Keratinocyte (primary cell): ENCODE measurements at regions not wholly inside any gene's neighbourhood (a gene's known extent, or its start where the extent isn't known, plus 50 kb on each side); places are given as distances from the start of the nearest gene placed in this dataset.

Experiments
- DNase-seq: peaks from one replicate; pipeline ENCODE4 v3.0.0-alpha.2; 2011; ENCODE audit warnings: low read depth, missing footprints, low spot score
- FAIRE-seq: peaks from 2 replicates; lab custom pipeline; 2011; peaks lifted over from hg19 to GRCh38; lab: Jason Lieb, UNC
- H2AFZ ChIP-seq: 2 replicates; pipeline ENCODE4 v1.6.0; 2012; ENCODE audit warnings: low read length, control low read depth, inconsistent platforms; ENCODE audit not compliant: control insufficient read depth
- H3K27ac ChIP-seq: 2 replicates; pipeline ENCODE4 v1.5.1; 2011; ENCODE audit warnings: low read length; ENCODE audit not compliant: control insufficient read depth, insufficient read depth
- H3K27me3 ChIP-seq: 3 replicates; pipeline ENCODE4 v1.6.0; 2011; ENCODE audit warnings: low read length; ENCODE audit not compliant: control insufficient read depth, insufficient read depth; ENCODE audit errors: extremely low read depth
- H3K36me3 ChIP-seq, 2 experiments: 2 replicates in 1 of 2; 3 replicates in 1 of 2; pipeline ENCODE4 v1.5.1; 2011; ENCODE audit warnings: low read length in 2 of 2, mild to moderate bottlenecking in 1 of 2; ENCODE audit not compliant: control insufficient read depth in 2 of 2, insufficient read depth in 2 of 2; ENCODE audit errors: extremely low read depth in 1 of 2
- H3K4me1 ChIP-seq: 3 replicates; pipeline ENCODE4 v1.5.1; 2011; ENCODE audit warnings: low read length; ENCODE audit not compliant: control insufficient read depth, insufficient read depth; ENCODE audit errors: extremely low read depth
- H3K4me2 ChIP-seq: 3 replicates; pipeline ENCODE4 v1.6.0; 2011; ENCODE audit warnings: low read depth, low read length; ENCODE audit not compliant: control insufficient read depth, insufficient read depth; ENCODE audit errors: extremely low read depth
- H3K4me3 ChIP-seq, 3 experiments: fragments of 200-600 bp in 1 of 3; sonication (generic) in 1 of 3; 2 replicates in 2 of 3; 3 replicates in 1 of 3; pipeline ENCODE4 v1.5.1; 2011 to 2016; ENCODE audit warnings: low read length in 3 of 3, mild to moderate bottlenecking in 3 of 3, control low read depth in 2 of 3, inconsistent platforms in 1 of 3, low read depth in 1 of 3, mixed read lengths in 1 of 3, mixed run types in 1 of 3, moderate library complexity in 1 of 3; ENCODE audit not compliant: control insufficient read depth in 2 of 3, insufficient read depth in 2 of 3; ENCODE audit errors: extremely low read depth in 1 of 3
- H3K79me2 ChIP-seq: 2 replicates; pipeline ENCODE4 v1.6.0; 2012; ENCODE audit warnings: low read length; ENCODE audit not compliant: control insufficient read depth, insufficient read depth
- H3K9ac ChIP-seq: 3 replicates; pipeline ENCODE4 v1.6.0; 2011; ENCODE audit warnings: low read length; ENCODE audit not compliant: control insufficient read depth, insufficient read depth; ENCODE audit errors: extremely low read depth
- H3K9me1 ChIP-seq: 3 replicates; pipeline ENCODE4 v1.6.0; 2011; ENCODE audit warnings: low read length; ENCODE audit not compliant: control insufficient read depth, insufficient read depth; ENCODE audit errors: extremely low read depth
- H3K9me3 ChIP-seq: 2 replicates; pipeline ENCODE4 v1.5.1; 2012; ENCODE audit warnings: low read depth, low read length; ENCODE audit not compliant: control insufficient read depth
- H4K20me1 ChIP-seq: 3 replicates; pipeline ENCODE4 v1.6.0; 2011; ENCODE audit warnings: low read length; ENCODE audit not compliant: control insufficient read depth, insufficient read depth; ENCODE audit errors: extremely low read depth
- EZH2 ChIP-seq: IDR thresholded peaks from one replicate; pipeline ENCODE4 v1.6.1; 2012; ENCODE audit warnings: inconsistent platforms, mild to moderate bottlenecking, low read length, moderate library complexity
- dilution Hi-C: fragments of 300-500 bp; cut with MboI; formaldehyde crosslinking; loops from one replicate; pipeline ENCODE4 v1.7.0; 2020; ENCODE audit warnings: low sequenced_read_pairs; ENCODE audit not compliant: extremely low pct_ligation_motif_present
- TF ChIP-seq, protein P1 (sequence below), 3 experiments: IDR thresholded peaks in 1 of 3; conservative IDR thresholded peaks in 1 of 3; optimal IDR thresholded peaks in 1 of 3; 2 replicates in 2 of 3; 3 replicates in 1 of 3; pipeline versions ENCODE3 to v1.5.1; 2011; ENCODE audit warnings: low read length in 3 of 3, mild to moderate bottlenecking in 3 of 3, moderate library complexity in 2 of 3, control low read depth in 1 of 3, inconsistent platforms in 1 of 3; ENCODE audit not compliant: insufficient read depth in 2 of 3; ENCODE audit errors: extremely low read depth in 1 of 3

DNA sequence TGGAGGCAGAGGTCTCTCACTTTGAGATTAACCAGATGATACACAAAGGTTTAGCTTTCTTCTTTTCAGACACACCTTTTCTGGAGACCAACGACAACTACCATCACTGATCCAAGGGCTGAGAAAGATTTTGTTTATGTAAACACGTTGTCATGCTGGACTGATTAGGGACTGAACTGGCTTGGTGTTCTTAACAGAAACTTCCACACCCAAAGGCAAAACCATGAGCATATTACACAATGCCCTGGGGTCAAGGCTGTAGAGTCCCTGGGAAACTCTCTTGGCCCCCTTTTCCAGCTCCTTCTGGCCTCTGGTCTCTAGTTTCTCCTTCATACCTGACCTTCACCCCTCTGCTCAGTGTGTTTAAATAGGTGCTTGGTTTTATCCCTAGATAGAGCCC, 447.0 kb upstream of the TCF4 start:
- Histone ChIP-seq H3K27ac (no peak overlapping the region), H3K9me3 (no peaks in the 10 kb centered on the region), H2AFZ (no peak overlapping the region), H3K9ac (no peak overlapping the region), H4K20me1 (no peaks in the 10 kb centered on the region), H3K27me3 (no peaks in the 10 kb centered on the region), H3K79me2 (no peaks in the 10 kb centered on the region), H3K4me1 (no peaks in the 10 kb centered on the region), H3K4me2 (no peak overlapping the region), H3K9me1 (no peaks in the 10 kb centered on the region), H3K4me3 (no peak overlapping the region), H3K36me3 (no peaks in the 10 kb centered on the region)
- TF ChIP-seq, protein P1, sequence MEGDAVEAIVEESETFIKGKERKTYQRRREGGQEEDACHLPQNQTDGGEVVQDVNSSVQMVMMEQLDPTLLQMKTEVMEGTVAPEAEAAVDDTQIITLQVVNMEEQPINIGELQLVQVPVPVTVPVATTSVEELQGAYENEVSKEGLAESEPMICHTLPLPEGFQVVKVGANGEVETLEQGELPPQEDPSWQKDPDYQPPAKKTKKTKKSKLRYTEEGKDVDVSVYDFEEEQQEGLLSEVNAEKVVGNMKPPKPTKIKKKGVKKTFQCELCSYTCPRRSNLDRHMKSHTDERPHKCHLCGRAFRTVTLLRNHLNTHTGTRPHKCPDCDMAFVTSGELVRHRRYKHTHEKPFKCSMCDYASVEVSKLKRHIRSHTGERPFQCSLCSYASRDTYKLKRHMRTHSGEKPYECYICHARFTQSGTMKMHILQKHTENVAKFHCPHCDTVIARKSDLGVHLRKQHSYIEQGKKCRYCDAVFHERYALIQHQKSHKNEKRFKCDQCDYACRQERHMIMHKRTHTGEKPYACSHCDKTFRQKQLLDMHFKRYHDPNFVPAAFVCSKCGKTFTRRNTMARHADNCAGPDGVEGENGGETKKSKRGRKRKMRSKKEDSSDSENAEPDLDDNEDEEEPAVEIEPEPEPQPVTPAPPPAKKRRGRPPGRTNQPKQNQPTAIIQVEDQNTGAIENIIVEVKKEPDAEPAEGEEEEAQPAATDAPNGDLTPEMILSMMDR (optimal IDR thresholded peaks at IDR 0.05 in 1 of 3, IDR thresholded peaks at IDR 0.05 in 1 of 3, conservative IDR thresholded peaks at IDR 0.05 in 1 of 3; ENCODE audit: extremely low read depth in 1 of 3, insufficient read depth in 2 of 3, low read length in 3 of 3): no peak
- no peak for TF ChIP-seq EZH2
- no peak for DNase-seq
- dilution Hi-C loops: no loop called here
- FAIRE-seq: no peak

DNA sequence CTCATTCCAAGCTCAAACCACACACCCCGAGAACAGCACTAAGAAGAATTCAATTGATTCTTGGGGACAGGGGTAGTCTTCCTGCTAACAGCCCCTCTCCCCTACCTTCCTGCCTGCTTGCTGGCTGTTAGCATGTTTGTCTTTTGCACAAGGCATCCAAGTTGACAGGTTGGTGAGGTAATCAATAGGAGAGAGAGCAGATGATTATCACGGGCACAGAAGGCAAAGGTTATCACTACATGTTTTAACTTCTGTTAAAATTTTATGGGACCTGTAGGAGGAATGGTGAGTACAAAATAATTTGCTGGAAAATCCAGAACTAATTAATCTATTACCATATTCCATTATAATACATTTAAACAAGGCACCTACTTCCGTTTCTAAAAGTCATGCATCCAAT, 442.1 kb upstream of the TCF4 start:
- no peaks in the 10 kb centered on the region for H3K27me3 ChIP-seq
- TF ChIP-seq, protein P1 (optimal IDR thresholded peaks at IDR 0.05 in 1 of 3, IDR thresholded peaks at IDR 0.05 in 1 of 3, conservative IDR thresholded peaks at IDR 0.05 in 1 of 3; ENCODE audit: extremely low read depth in 1 of 3, insufficient read depth in 2 of 3, low read length in 3 of 3): no peak
- no peak for TF ChIP-seq EZH2
- H3K79me2 ChIP-seq: no peaks in the 10 kb centered on the region
- H3K9me1 ChIP-seq: no peaks in the 10 kb centered on the region
- H3K4me2 ChIP-seq: no peak overlapping the region
- FAIRE-seq (no peak), DNase-seq (no peak)
- H3K9me3 ChIP-seq: no peaks in the 10 kb centered on the region
- no peak overlapping the region for H3K9ac ChIP-seq
- no peak overlapping the region for H2AFZ ChIP-seq
- no peak overlapping the region for H3K27ac ChIP-seq
- H3K36me3 ChIP-seq: no peaks in the 10 kb centered on the region
- H3K4me3 ChIP-seq: no peak overlapping the region
- H3K4me1 ChIP-seq: no peaks in the 10 kb centered on the region
- dilution Hi-C loops: no loop called here
- H4K20me1 ChIP-seq: no peaks in the 10 kb centered on the region
